HK-2 (cell line): ENCODE measurements at regions not wholly inside any gene's neighbourhood (a gene's known extent, or its start where the extent isn't known, plus 50 kb on each side); places are given as distances from the start of the nearest gene placed in this dataset.

Experiments used
- DNase-seq: peaks from one replicate; pipeline ENCODE4 v3.0.0-alpha.2; 2018; ENCODE audit not compliant: unreplicated experiment

- DNase-seq, result no peak
Measured at GRCh38 chr18:64254399-64255093, 105.7 kb upstream of the LINC00305 start.

GRCh38 chr18:64253873-64254272, 105.0 kb upstream of the LINC00305 start:
- no peak for DNase-seq

DNA sequence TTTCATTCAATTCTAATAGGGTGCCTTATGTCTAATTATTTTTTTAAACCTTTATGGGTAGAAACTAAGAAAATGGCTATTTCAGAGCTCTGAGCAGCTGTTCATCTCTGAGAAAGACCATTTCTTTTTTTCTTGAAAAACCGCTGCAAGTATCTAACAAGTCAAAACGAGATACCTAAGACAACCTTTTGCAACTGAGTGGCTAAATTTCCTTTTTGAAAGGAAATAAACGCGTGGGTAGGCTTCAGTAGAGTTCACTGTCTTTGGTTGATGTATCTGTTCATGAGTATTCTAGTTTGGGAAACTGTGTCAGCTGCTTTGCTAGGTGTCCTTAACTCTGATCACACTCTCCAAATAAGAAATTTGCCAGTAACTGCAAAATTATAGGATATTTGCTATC, 104.3 kb upstream of the LINC00305 start:
- no peak for DNase-seq

GRCh38 chr18:64248836-64249235, 99.9 kb upstream of the LINC00305 start:
- DNase-seq, result no peak

DNA sequence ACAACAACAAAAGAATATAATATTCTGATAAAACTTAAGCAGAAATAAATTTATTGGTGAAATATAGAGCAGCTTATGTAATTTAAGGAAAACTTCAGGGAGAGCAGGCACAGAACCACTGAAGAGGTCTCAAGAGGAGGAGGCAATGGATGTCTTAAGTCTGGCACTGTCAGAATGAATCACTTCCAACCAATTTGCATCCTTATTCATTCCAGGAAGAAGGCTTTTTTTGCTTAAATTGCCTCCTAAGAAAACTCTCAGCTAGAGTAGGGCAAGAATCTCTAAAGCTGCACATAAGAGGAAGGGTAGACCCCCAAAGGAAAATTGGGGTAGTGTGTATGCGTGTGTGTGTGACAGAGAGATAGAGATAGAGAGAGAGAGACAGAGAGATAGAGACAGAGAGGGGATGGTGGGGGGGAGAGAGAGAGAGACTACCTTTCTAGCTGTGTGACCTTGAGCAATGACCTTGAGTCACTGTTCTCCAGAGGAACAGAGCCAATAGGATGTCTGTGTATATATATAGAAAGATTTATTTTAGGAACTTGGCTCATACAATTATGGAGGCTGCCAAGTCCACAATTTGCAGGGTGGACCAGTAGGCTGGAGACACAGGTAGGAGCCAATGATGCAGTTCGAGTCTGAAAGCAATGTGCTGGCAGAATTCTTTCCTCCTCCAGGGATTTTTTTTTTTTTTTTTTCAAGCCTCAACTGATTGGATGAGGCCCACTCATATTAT, 96.4 kb upstream of the LINC00305 start:
- DNase-seq, result no peak

GRCh38 chr18:64244571-64244970, 95.7 kb upstream of the LINC00305 start:
- DNase-seq, result no peak

- no peak for DNase-seq
Measured at GRCh38 chr18:64240316-64240715, 91.4 kb upstream of the LINC00305 start.

GRCh38 chr18:64238076-64238475, 89.2 kb upstream of the LINC00305 start:
- no peak for DNase-seq

DNA sequence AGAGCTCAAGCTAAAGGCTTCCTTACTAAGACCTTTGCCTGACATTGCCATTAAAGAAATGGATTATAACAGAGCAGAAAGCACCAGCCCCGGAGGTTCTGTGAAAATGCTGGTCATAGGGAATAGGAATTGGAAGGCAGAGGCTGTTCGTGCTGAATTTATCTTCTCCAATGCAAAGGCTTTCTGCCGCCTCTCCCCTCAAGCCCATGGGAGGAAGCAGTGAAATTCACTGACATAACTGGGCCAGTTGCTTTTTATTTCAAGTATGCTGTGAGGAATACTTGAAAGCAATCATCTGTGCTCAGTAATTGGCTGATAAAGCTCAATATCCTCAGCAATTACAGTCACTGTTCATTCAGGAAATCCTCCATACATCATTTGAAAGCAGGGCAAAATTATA, 85.4 kb upstream of the LINC00305 start:
- DNase-seq, result no peak

DNA sequence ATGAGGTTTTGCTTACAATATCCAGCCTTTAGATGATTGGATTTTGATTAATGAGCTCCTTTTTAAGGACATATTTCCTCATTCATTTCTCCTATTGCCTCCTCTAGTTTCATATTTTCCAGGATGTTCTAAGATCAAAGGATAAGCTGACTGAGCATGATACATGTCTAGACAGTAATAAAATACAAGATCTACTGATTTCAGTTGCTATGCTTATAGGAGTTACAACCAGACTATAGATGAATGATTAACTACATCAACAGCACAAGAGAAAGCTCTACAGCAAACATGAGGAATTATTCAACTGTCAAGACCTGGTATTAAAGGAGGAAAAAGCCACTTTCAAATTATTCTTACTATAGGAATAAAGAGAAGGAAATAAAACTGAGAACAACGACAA, 85.0 kb upstream of the LINC00305 start:
- DNase-seq, result no peak

DNA sequence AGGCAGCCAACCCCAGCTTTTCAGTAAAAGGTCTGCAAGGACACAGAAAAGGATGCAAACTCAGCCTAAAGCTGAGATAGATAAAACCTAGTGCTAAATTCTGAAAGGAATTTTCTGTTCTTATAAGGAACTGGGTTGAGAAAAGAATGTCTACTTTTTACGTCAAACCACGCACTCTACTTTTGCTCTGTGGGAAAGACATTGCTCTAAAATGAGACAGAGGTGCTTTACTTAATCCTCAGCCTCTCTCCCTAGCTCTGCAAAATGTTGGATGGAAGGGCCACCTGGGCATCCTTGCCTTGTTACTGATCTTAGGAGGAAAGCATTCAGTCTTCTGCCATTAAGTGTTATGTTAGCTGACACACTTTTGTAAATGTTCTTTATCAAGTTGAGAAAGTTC, 72.1 kb upstream of the LINC00305 start:
- no peak for DNase-seq

DNA sequence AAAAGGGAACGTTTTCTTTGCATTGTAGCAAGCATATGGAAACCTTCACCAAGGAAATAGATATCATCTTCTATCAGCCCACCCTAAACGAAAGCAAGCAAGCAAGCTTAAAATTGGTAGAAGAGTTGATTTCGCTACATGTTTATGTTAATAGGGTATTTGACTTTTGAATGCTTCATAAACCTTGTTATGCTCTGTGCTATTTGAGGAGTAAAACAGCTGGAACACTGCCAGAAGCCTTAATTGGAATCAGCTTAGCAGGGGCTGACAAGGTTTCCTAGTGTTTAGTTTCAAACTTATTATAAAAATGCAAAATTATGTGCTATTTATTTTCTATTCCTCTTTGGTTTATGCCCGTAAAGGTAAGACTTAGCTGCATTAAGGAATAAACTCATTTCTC, 70.6 kb upstream of the LINC00305 start:
- DNase-seq, result no peak

DNA sequence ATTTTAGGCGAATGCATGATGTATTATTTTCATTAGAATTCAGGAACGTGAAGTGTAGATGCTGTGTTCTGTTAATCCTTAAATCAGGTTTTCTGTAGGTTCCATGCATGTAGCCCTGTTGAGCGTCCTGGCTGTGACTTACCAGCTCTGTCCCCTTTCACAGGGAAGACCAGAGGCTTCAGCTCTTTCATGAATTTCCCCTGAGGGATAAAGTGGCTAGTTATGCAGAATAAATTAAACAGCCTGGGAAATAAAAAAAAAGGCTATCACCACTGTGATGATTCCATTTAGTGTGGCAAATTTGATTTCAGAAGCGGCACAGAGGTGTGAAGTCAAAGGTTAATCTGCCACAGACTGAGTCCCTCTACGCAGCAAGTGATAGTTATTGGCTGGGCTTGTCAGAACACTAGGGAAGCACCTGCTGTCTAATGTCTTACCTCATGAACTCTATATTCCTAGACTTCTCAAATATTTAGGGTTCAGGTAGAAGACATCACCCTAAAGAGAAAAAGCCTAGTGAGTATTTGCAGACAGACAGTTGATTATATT, 61.6 kb upstream of the LINC00305 start:
- no peak for DNase-seq

DNA sequence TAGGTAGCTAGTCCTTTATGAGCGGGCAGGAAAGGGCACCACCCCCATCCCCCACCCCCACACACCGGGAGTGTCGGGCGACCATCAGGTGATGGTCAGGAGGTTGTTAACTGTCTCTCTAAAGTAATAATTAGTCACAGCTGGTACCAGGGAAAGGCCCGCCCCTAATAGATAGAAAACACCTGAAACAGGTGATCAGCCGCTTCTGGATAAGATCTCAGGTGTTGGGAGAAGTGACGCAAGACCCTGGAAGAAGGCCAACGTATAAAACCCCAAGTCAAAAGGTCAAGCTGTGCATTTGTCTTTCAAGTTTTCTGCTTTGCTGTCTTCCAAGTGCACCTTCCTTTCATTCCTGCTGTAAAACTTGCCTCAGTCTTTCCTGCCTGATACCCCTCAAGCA, 59.6 kb upstream of the LINC00305 start:
- DNase-seq, result no peak

DNA sequence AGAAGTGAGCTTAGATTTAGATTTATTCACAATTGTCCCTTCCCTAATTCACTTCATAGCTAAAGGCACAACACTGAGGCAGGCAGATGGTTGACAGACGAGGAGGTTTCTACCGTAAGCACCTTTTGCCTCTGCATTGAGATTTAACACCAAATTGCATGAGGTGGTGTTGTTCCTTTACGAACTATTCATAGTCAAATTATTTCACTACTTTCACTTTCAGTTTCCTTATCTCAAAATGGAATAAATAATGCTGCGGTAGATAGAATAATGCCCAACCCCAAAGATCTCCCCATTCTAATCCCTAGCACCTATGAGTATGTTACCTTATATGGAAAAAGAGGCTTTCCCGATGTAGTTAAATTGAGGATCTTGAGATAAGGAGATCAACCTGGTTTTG, 58.9 kb upstream of the LINC00305 start:
- DNase-seq, result no peak

GRCh38 chr18:64203295-64203694, 54.4 kb upstream of the LINC00305 start:
- DNase-seq, result no peak

DNA sequence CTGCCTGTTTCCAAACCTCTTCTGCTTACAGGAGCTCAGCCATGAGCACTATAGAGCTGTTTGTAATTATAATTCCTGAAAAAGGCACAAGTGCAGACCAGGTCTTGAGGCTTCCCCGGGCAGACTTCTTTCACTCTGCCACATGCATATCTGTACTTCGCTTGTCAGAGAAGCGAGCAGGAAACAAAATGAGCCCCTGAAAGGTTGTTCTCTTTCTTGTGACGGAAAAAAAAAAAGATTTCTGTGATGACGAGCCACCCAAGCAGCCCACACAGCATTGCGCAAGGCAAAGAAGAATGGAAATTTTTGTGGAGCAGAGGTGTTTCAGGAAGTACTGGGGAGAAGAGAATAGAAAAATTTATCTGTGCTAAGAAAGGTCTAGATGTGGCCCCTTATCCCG, 54.0 kb upstream of the LINC00305 start:
- DNase-seq, result no peak

DNA sequence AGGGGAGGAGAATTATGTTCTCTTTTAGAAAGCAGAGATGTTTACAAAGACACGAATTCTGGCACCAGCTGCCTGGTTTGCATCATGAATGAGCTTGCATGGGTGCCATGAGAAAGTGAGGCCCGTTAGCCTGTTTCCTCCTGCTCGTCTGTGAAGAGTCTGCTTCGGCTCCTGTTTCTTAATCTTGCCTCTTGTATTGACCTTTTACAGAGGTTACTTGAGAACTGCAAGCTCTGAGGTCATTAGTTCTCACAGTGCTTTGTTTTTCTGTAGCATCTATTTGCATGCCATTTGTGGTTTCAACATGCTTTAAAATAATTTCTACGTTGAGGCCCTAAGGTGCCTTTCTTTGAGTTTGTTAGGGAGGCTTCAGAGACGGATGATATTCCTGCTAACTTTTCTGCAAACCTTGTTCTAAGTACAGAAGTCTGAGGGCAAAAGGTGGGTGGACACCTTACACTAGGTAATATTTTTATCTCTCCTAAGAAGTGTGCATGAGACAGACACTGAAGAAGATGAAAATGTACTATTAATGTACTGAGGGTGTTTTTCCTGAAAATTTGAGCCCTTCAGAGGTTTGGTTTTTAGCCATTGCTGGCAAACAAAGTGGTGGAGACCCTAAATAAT, 53.4 kb upstream of the LINC00305 start:
- DNase-seq, result no peak

GRCh38 chr18:64201781-64202180, 52.9 kb upstream of the LINC00305 start:
- DNase-seq, result no peak

DNA sequence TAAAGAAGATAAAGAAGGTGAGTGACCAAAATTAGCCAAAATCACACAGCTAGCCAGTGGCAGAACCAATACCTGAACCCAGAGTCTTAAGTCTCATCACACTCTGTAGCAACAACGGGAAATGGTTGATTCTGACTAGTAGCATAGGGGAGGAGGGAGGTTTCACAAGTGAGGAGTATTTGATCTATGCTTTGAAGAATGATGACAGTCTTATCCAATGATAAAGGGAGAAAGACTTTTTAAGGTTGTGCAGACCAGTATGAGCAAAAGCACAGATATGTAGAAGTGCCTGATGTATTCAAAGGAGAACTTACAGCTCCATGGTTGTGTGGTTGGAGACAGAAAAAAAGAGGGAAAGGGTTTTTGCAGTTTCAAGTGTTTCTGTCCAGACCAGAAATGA, 50.7 kb upstream of the LINC00305 start:
- DNase-seq, result no peak
